Heart left ventricle (tissue), 16 donors: ENCODE measurements at regions not wholly inside any gene's neighbourhood (a gene's known extent, or its start where the extent isn't known, plus 50 kb on each side); places are given as distances from the start of the nearest gene placed in this dataset.

Experiments used
- ATAC-seq, 4 donors: fragments of 200-7000 bp; cut with Tn5 transposase; one replicate each; pipeline ENCODE4 v1.9.1; 2020 to 2022; ENCODE audit warnings: moderate library complexity in 4 of 4, mild to moderate bottlenecking in 3 of 4, moderate number of reproducible peaks in 1 of 4
- DNase-seq, 5 donors: peaks; one replicate each; pipeline ENCODE4 v3.0.0-alpha.2; 2020
- H3K27ac ChIP-seq, 12 donors: fragments of 200-600 bp; sonication (generic) in 4 of 12; one replicate each; pipeline versions ENCODE4 v1.5.0 to v1.8.0; 2016 to 2022; ENCODE audit warnings: mild to moderate bottlenecking in 2 of 12
- H3K27me3 ChIP-seq, 9 donors: fragments of 200-600 bp; sonication (generic) in 2 of 9; one replicate each; pipeline versions ENCODE4 v1.5.1 to v1.8.0; 2016 to 2022; ENCODE audit warnings: mild to moderate bottlenecking in 3 of 9
- H3K36me3 ChIP-seq, 9 donors: fragments of 200-600 bp; sonication (generic) in 2 of 9; one replicate each; pipeline versions ENCODE4 v1.5.0 to v1.8.0; 2018 to 2022; ENCODE audit warnings: mild to moderate bottlenecking in 2 of 9
- H3K4me1 ChIP-seq, 12 donors: fragments of 200-600 bp; sonication (generic) in 4 of 12; one replicate each; pipeline versions ENCODE4 v1.5.0 to v1.8.0; 2016 to 2022; ENCODE audit warnings: mild to moderate bottlenecking in 3 of 12
- H3K4me3 ChIP-seq, 12 donors: fragments of 200-600 bp; sonication (generic) in 4 of 12; one replicate each; pipeline versions ENCODE4 v1.5.0 to v1.8.0; 2017 to 2022; ENCODE audit warnings: mild to moderate bottlenecking in 9 of 12, moderate library complexity in 4 of 12
- H3K9me3 ChIP-seq, 12 donors: fragments of 200-600 bp; sonication (generic) in 4 of 12; one replicate each; pipeline versions ENCODE4 v1.5.0 to v1.8.0; 2016 to 2022; ENCODE audit warnings: mild to moderate bottlenecking in 1 of 12
- CTCF ChIP-seq, 12 donors: fragments of 200-600 bp; sonication (generic) in 4 of 12; IDR thresholded peaks; one replicate each; pipeline versions ENCODE4 v1.5.0 to v1.8.0; 2018 to 2022; ENCODE audit warnings: antibody characterized with exemption in 12 of 12, mild to moderate bottlenecking in 5 of 12
- POLR2A ChIP-seq, 2 donors: fragments of 450-650 bp; IDR thresholded peaks; one replicate each; pipeline ENCODE4 v1.6.1; 2017; ENCODE audit warnings: antibody characterized with exemption in 2 of 2, mild to moderate bottlenecking in 2 of 2, moderate library complexity in 2 of 2
- WGBS, 4 donors: extraction: QIAGEN DNeasy Blood & Tissue Kit in 2 of 4; methylation state at CpG; one replicate each; pipeline versions ENCODE4 v1.1.5 to v1.1.7; 2013 to 2018; 5-methylcytosine and 5-hydroxymethylcytosine counted together
- intact Hi-C, 10 donors: fragments of 100-400 bp; cut with DNase I; formaldehyde crosslinking; loops; one replicate each; pipeline versions ENCODE4 v1.11.1 to v1.14.2; 2022
- donor health status: ischemic (EF 13 %, LVEDD 7.1; RV severe dilation, severe dysfunction).
- donor health status: healthy with polysubstance abuse.
- donor health status: DM: no; HTN: yes; CAD: no.
- donor health status: DM: no; HTN: no; CAD: no.
- donor health status: ischemic (EF 25% LVEDD 6.9; RV normal size, moderate dysfunction).
- donor health status: ischemic (EF 25% LVEDD 5.7; RV mildly dilated, moderate dysfunction).
- donor health status: healthy.
- donor health status: DM: yes; HTN: yes; CAD: no.
- donor health status: ischemic (EF 35%, LVEDD 5.7; RV mildly dilated, moderate dysfunction).
- donor health status: nonischemic (EF 11% LVEDD 7.7; RV severe dilation, severe dysfunction).
- donor health status: DM: yes; HTN: yes; CAD: no.
- donor health status: PGD.
- donor health status: ischemic (EF 29% LVEDD 5.4; RV normal size, mild dysfunction).
- donor health status: nonischemic (EF 23%, LVEDD 6.1; RV moderate dilation, normal function).

- ATAC-seq (no peak), DNase-seq (no peak)
- H3K4me3 ChIP-seq: no peak overlapping the region
- intact Hi-C loops: no loop called here
- TF ChIP-seq POLR2A (IDR thresholded peaks at IDR 0.05): no peak
- TF ChIP-seq CTCF (IDR thresholded peaks at IDR 0.05): no peak
- H3K4me1 ChIP-seq: no peaks in the 10 kb centered on the region
- H3K36me3 ChIP-seq: no peaks in the 10 kb centered on the region
- peaks cover 0 to 73% (median 24%) of the 10 kb centered on the region in 12 donors for H3K9me3 ChIP-seq
- no peaks in the 10 kb centered on the region for H3K27me3 ChIP-seq
- WGBS, 4 donors: 68 to 76% (median 73%) methylated on average over 2 of the region's 2 CpGs
- no peak overlapping the region for H3K27ac ChIP-seq
These were observed 93.7 kb upstream of the SRD5A2 start for GRCh38 chr2:31674446-31674845.

DNA sequence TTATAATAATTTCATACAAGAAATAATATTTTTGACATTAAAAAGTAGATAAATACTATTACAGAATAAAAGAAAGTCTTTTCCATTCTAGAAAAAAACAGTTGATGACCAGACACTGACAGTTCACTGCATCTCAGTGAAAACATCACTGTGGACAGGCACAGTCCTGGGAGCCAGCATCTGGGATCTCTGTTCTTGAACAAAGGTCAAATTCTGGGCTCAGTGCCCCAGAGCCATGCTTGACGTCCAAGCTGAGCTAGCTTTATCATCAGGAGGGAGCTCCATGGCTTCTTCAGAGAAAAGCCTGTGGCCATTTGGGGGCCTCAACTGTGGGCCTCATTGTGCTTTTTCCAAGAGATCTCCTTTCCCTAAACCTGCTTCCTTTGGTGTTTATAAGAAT, 86.1 kb upstream of the SRD5A2 start:
- no peaks in the 10 kb centered on the region for H3K4me1 ChIP-seq
- peak in 4 of 5 donors; percentile 20 to 36 (median 28) for DNase-seq
- H3K9me3 ChIP-seq: peaks cover 0 to 5% (median 0%) of the 10 kb centered on the region in 12 donors
- no peaks in the 10 kb centered on the region for H3K27me3 ChIP-seq
- TF ChIP-seq POLR2A (IDR thresholded peaks at IDR 0.05) (no peak), CTCF (IDR thresholded peaks at IDR 0.05) (no peak)
- ATAC-seq: peak in 2 of 4 donors; percentile 84 to 89
- intact Hi-C loops: no loop called here
- no peak overlapping the region for H3K27ac ChIP-seq
- H3K4me3 ChIP-seq: no peak overlapping the region
- WGBS, 4 donors: 14 to 27% (median 22%) methylated on average over 1 of the region's 1 CpG
- no peaks in the 10 kb centered on the region for H3K36me3 ChIP-seq

DNA sequence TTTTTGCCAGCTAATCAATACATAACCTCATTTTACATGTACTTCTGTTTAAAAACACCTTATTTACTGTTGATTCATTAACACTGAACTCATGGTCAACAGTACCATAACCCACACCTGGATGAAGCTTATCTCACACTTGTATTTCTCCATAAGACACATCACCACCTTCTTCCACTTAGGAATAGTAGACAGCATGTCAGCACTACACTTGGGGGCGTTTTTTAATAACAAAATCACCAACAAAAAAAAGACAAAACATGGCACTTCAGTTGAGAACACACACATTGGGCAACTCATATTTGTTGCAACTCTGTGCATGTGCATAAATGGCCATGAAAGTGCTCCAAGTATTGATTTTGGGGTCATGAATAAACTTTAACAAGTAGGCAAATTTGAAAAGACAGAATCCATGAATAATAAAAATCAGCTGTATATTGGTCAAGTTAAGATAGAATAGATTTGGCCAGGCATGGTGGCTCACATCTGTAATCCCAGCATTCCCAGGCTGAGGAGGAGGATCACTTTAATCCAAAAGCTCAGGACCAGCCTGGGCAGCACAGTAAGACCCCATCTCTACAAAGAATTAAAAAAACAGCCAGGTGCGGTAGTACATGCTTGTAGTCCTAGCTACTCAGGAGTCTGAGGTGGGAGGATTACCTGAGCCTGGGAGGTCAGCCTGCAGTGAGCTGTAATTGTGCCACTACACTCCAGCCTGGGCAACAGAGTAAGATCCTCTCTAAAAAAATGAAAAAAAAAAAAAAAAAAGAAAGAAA, 84.4 kb upstream of the SRD5A2 start:
- Histone ChIP-seq H3K27me3 (no peaks in the 10 kb centered on the region), H3K4me3 (no peak overlapping the region), H3K27ac (no peak overlapping the region), H3K4me1 (no peaks in the 10 kb centered on the region), H3K9me3 (no peaks in the 10 kb centered on the region), H3K36me3 (no peaks in the 10 kb centered on the region)
- ATAC-seq (no peak), DNase-seq (no peak)
- TF ChIP-seq CTCF (IDR thresholded peaks at IDR 0.05) (no peak), POLR2A (IDR thresholded peaks at IDR 0.05) (no peak)
- WGBS, 4 donors: 64 to 76% (median 73%) methylated on average over 2 of the region's 2 CpGs
- intact Hi-C loops: no loop called here

DNA sequence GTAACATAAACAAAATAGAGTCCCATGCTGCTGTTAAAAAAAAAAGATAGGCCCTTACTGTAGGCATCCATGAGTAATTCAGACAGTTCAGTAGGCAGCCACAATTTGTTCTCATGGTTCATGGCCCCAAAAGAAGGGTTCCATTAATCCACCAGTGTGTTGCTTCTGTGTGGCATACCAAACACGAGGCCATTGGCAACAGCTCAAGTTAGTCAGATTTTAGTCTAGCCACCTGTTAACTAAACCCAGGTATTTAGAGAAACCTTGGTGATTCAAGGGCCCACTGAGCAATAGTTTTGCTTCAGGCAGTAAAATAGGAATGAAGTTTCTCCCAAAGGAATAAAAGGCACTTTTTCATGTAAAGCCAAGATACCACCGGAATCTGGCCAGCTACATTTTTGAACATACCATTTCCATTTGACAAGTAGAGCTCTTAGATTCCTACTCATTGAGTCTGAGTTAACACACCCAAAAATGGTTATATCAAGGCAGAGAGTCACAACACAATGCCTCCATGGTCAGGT, 80.1 kb upstream of the SRD5A2 start:
- H3K9me3 ChIP-seq: peaks cover 0 to 7% (median 0%) of the 10 kb centered on the region in 12 donors
- ATAC-seq (no peak), DNase-seq (no peak)
- no peaks in the 10 kb centered on the region for H3K36me3 ChIP-seq
- H3K4me1 ChIP-seq: no peaks in the 10 kb centered on the region
- H3K27me3 ChIP-seq: no peaks in the 10 kb centered on the region
- intact Hi-C loops: no loop called here
- 59 to 76% (median 67%) methylated on average over 2 of the region's 2 CpGs for WGBS, 4 donors
- no peak overlapping the region for H3K27ac ChIP-seq
- no peak overlapping the region for H3K4me3 ChIP-seq
- no peak for TF ChIP-seq POLR2A (IDR thresholded peaks at IDR 0.05)
- TF ChIP-seq CTCF (IDR thresholded peaks at IDR 0.05): no peak
